ENCODE measurements at regions not wholly inside any gene's neighbourhood (a gene's known extent, or its start where the extent isn't known, plus 50 kb on each side); places are given as distances from the start of the nearest gene placed in this dataset.
"Not testable (repeated sequence)": the region's sequence is repeated elsewhere in the genome, so short reads cannot be mapped to it uniquely, and the experiment has no call there.

DNA sequence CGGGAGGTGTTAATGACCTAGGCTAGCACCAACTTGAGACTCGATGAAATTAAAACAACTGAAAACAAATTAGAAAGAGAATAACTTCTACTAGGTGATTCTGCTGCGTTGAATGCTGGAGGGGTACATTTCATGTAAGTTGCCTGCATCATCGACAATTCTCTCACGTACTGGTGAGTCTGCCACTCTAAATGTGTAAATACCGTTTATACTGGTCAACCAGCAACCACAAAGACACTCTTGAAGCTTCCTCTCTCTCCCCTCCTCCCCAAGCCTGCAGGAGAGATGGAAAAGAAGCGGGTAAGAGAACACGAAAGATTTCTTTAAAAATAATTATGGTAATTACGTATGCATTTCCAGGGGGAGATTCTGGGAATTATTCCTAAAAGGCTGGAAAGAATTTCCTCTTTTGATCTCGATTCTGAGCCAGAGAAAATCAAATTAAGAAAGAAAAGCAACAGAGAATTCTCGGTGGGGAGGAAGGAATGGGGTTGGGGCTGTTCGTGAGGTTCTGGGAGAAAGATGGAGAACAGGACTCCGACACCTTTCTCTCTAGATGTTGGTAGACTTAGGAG is 68.6 kb upstream of the MRTFB start:
- no peak for DNase-seq (ENCODE audit: low spot score)

DNA sequence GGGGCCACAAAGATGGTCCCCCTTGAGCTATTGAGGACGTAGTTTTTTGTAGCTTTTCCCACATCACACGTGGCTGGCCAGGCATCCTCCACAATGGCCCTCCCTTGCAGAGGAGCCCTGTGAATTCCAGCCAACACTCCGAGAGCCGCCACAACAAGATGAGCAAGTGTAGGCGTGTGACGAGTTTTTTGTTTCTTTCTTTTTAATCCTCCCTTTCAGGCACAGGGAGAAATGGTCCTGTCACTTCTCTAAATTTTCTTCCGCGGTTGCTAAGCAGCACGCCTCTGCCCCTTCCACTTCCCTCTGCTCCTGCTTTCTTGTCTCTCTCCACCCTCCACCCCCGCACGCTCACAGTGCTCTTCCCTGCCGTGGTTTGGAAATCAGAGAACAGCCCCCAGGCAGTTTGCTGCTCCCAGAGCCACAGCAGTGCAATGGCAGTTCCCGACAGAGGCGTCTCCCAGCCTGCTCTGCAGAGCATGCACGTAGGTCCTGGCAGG is 68.0 kb upstream of the MRTFB start:
- DNase-seq (ENCODE audit: low spot score), result peak; percentile 82

DNA sequence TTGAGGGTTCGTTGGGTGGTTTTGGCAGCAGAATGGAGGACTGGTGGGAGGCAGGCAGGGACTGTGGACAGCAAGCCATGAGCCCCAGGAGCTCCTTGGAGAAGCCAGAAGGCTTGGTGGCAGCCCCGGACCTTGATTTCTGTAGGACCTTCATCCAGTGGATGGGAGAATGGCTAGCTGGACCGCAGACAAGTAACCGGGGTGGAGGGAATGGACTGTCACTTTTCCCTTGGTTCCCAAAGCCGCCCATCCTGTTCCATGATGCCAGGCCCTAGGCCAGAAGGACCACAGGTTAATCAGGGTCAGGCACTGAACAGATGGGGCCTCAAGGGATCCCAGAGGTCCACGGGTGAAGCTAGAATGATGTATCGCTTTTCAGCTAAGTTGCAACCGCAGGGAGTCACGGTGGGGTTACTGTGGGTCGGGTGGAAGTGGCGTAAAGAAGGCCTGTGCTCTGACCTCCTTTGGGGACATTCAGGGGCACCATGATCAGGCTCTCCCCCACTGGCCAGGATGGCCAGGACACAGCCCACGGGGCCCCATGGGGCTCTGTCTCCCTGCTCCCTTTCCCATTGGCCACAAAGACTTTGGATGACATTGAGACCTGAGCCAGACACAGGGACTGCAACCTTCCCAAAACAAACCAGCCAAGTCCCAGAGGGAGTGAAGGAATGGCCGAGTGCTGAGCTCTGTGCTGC is 66.9 kb upstream of the MRTFB start:
- DNase-seq (ENCODE audit: low spot score), result no peak

DNA sequence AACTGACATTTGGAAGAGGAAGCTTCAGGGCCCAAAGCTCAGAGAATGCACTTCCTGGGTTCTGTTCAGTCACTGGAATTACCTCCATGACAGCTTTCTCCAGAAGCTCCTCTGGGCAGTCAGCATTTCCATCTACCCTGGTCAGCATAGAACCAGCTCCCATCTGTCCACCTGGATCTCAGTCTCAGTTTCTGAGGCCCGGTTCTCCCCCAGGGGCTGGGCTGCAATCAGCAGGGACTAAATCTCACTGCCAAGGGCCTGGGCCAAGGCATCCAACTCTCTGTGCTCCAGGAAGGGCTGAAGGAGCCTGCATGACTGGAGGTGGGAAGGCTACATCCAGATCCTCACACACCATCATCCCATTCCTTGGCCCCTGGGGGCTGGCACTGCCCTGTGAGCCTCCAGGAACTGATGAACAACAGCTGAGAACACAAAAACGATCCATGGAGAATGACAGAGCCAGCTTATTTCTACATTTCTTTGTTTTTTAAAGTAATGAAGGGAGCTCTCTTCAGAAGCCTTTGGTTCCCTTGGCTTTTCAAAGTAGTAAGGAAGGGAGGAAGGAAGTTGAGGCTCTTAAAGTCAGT is 66.3 kb upstream of the MRTFB start:
- no peak for DNase-seq (ENCODE audit: low spot score)

DNA sequence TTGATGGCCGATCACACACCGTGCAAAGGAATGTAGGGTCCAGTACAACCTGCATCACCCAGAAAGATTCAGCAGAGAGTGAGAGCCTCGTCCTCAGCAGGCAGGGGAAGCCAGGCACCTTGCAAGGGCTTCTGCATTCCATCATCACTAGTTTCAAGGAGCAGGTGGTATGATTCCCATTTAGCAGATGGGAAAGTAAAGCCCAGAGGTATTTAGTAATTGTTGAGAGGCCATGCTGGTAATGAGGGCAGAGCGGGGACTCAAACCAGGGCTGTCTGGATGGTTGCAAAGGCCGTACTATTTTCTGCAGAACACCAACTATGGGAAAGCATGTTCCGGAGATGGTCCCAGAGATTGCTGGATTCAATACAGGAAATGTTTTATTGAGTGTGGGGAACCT is 65.8 kb upstream of the MRTFB start:
- DNase-seq (ENCODE audit: low spot score), result no peak

DNA sequence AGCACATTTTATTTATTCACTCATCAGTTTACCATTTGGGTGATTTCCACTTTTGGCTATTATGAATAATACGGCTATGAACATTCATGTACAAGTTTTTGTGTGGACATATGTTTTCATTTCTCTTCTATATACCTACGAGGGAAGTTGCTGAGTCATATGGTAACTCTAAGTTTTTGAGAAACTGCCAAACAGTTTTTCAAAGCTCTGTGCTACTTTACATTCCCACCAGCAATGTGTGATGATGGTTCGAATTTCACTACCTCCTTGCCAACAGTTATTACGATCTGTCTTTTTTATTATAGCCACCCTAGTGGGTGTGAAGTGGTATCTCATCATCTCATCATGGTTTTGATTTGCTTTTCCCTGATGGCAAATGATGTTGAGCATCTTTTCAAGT is 63.7 kb upstream of the MRTFB start:
- DNase-seq (ENCODE audit: low spot score), result no peak

DNA sequence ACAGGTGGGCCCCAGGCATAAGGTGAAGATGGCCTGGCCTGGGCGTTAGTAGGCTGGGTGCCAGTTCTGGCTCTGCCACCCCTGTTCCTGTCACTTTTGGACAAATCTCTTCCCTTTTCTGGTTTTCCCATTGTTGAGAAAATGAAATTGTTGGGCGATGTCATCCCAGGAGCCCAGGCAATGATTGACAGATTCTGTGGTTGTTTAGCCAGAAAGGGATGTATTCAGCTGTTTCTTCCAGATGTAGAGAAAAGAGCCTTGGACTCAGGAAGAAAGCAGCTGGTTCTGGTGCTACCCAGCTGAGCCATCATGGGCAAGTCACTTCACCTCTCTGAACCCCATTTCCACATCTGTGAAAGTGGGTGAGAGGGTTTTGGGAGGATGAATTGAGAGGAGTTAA is 60.1 kb upstream of the MRTFB start:
- DNase-seq (ENCODE audit: low spot score), result no peak

DNA sequence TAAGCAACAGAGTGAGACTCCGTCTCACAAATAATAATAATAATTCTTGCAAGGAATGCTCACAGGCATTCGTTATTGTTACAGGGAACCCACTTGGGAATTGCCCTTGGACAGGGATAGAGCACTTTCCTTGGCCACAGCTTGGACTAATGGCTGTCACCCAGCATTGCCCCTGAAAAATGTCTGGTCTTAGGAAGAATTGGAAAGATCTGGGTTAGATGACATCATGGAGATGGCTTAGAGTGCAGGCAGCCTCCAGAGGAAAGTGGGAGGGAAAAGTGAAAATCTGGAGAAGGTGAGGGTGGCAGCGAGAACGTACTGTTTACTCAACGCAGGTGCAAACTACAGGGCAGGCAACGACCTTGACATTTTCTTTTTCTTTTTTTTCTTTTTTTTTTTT is 59.3 kb upstream of the MRTFB start:
- no peak for DNase-seq (ENCODE audit: low spot score)

DNA sequence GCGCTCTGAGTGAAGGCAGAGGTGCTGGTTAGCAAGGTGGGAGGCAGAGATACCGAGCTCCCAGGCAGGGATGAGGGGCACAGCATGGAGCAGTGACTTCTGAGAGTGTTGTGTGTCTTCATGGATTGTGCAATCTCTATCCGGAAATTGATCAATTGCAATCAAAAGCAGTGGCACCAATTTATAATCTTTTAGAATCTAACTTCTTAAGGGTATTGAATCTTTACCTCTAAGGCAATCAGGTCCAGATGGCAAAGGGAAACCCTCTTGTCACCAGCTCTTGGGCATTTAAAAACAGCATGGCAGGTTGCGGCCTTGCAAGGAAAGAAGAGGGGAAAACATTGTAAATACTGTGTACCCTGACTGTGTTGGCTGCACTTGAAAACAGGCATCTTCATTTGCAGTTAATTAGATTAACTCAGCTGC is 58.0 kb upstream of the MRTFB start:
- no peak for DNase-seq (ENCODE audit: low spot score)

DNA sequence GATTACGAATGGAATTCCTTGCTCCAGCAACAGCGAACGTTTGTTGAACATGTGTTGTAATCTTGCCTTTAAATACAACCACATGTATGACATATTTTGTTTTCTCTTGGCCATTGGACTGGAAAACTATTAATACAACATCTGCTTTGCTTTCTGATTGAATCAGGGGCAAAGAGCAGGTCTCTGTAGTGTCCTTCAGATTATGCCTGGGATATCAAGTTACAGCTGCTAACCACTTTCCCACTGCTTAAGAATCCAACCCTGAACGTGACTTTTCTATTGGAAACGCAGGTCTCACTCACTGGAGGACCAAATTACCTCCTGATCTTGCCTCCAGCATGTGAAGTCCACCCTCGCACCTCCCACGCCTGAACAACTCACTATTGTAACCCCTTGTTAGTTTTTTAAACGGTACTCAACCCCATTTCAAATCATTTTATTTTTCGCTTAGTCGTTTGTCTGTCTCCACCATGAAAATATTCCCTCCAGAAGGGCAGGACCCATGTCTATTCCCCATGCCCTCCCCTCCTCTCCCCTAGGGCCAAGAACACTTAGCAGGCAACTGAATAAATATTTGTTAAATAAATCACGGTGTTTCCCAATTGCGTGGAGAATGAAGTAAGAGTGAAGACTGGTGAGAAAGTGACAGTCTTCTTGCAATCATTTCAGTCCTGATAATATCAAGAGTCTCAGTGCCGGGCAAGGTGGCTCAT is 57.4 kb upstream of the MRTFB start:
- peak; percentile 91 for DNase-seq (ENCODE audit: low spot score)

DNA sequence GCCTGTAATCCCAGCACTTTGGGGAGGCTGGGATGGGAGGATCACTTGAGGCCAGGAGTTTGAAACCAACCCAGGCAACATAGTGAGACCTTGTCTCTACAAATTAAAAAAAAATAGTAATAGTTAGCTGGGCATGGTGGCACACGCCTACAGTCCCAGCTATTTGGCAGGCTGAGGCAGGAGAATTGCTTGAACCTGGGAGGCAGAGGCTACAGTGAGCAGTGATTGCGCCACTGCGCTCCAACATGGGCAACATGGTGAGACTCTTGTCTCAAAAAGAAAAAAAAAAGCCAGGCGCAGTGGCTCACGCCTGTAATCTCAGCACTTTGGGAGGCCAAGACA is 56.9 kb upstream of the MRTFB start:
- DNase-seq (ENCODE audit: low spot score), result no peak

DNA sequence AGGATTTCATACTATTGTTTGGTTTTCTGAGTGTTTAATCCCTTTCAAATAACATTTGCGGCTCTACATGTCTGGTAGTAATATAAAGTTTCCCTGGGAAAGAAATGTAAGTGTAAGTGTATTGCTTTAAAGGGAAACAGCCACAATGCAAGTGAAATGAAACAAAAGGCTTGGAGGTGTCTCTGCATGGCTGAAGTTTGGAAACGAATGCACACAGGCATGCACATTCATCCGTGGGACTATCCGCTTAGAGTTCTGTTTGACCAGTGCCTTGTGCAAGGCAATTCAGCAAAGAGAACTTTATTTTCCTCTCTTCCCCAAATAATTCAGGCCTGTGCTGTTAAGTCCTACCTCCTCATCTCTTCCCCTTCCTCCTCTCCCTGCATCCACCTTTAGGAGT is 56.1 kb upstream of the MRTFB start:
- DNase-seq (ENCODE audit: low spot score), result no peak

DNA sequence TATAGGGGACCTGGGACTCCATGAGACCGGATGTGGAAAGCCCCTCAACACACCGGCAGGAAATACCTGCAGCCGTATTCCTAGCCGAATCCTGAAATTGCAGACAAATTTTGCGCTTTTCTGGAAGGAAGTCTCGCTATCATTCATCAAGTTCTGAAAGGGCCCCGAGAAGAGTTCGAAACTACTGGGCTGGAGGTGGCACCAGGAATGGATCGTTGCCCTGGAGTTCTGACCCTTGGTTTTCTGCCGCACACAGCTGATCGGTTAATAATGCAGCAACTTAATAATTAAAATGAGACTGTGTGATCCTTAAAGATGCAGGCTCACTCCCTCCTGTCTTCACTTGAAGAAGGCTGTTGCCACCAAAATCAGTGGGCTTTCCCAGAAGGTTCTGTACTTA is 55.7 kb upstream of the MRTFB start:
- DNase-seq (ENCODE audit: low spot score), result no peak

DNA sequence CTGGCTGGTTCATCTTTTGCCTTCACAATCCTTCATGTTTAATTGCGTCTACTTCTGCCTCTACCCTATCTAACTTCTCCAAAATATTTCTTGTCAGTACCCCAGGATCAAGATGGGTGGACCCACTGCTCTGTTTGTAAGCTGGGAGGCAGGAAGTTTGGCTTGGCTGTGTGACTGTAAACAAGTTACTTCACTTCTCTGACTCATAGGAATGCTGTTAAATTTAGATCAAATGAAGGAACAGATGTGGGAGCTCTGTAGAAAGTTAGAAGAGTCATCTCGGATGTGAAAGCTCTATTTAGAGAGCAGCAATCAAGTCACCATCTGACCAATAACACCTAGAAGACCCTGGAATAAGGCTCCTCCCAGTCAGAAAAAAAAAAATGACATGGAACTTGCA is 55.2 kb upstream of the MRTFB start:
- DNase-seq (ENCODE audit: low spot score), result no peak

DNA sequence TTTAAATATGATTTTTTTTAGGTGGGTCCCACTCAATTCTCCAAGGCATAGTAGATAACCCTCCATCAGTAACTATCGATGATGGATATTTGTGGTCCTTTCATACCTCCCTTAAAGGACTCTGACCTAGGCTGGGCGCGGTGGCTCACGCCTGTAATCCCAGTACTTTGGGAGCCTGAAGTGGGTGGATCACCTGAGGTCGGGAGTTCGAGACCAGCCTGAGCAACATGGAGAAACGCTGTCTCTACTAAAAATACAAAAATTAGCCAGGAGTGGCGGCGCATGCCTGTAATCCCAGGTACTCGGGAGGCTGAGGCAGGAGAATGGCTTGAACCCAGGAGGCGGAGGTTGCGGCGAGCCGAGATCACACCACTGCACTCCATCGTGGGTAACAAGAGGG is 54.8 kb upstream of the MRTFB start:
- DNase-seq (ENCODE audit: low spot score), result not testable (repeated sequence)

DNA sequence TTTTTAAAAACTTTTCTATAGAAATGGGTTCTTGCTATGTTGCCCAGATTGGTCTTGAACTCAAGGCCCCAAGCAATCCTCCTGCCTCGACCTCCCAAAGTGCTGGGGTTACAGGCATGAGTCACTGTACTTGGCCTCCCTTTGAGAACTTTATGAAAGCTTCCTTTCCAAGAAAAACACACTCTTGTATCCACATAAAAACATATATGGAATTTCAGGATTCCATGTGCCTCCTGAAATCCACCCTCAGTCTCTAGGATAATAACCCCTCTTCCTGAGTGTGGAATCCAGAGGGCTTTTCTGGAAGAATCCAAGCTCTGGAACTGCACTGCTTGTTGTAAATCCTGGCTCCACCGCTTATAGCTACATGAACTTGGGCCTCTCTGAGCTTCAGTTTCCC is 53.2 kb upstream of the MRTFB start:
- DNase-seq (ENCODE audit: low spot score), result no peak

DNA sequence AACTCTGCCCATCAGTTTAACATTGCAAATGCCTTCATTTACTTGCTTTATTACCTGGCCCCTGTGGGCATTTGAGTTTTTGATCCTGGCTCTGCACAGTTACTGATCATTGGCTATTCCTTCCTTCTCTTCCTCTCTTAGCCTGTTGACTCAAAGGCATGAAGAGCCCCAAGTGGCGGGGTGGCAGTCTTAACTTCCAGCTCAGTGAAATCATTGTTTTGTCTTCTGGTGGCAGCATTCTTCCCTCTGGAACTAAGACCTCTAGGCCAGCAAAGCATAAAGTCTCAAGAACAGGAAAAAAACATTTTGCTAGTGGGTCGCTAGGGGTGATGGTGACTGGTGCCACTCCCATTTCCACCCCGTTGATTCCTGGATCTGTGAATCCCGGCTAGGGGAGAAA is 52.3 kb upstream of the MRTFB start:
- DNase-seq (ENCODE audit: low spot score), result no peak

DNA sequence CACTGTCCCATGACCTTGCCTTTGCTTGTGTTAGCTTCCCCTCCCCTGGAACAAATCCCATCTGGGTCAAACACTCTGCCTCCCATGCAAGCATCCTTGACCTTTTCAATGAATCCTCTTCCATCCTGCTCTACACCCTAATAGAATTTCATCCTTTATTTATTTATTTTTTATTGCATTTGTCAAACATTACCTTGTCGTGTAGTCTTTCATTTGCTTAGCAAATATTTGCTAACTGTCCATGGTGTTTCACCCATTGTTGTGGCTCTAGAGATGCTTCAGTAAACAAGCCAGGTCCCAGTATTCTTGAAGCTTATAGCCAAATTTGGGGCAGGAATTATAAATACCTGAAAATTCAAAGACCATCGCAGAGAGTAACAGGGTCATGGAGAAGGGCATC is 51.0 kb upstream of the MRTFB start:
- no peak for DNase-seq (ENCODE audit: low spot score)

All from SK-N-DZ (cell line).